Myocyte (in vitro differentiated cells): ENCODE measurements at regions not wholly inside any gene's neighbourhood (a gene's known extent, or its start where the extent isn't known, plus 50 kb on each side); places are given as distances from the start of the nearest gene placed in this dataset.

Experiments
- DNase-seq: peaks from one replicate; pipeline ENCODE4 v3.0.0-alpha.2; 2012; ENCODE audit warnings: low read depth

- DNase-seq = no peak
Observed at GRCh38 chr2:29974086-29974485, 52.7 kb upstream of the ALK start.

GRCh38 chr2:29977284-29977683 lies 55.9 kb upstream of the ALK start:
- no peak for DNase-seq

GRCh38 chr2:29981402-29981801 lies 60.0 kb upstream of the ALK start:
- DNase-seq = no peak

GRCh38 chr2:29983308-29983707 lies 61.9 kb upstream of the ALK start:
- no peak for DNase-seq

GRCh38 chr2:29987146-29987545 lies 65.8 kb upstream of the ALK start:
- DNase-seq = no peak

GRCh38 chr2:29990129-29990528 lies 68.7 kb upstream of the ALK start:
- DNase-seq = no peak

- DNase-seq = no peak
Observed at GRCh38 chr2:29991086-29991485, 69.7 kb upstream of the ALK start.

- DNase-seq = no peak
Observed at GRCh38 chr2:29995241-29995640, 73.9 kb upstream of the ALK start.

GRCh38 chr2:30003128-30003527 lies 81.7 kb upstream of the ALK start:
- no peak for DNase-seq

GRCh38 chr2:30022444-30023071 lies 101.2 kb upstream of the ALK start:
- no peak for DNase-seq

GRCh38 chr2:30024281-30024680 lies 102.9 kb upstream of the ALK start:
- DNase-seq = peak; percentile 6

- DNase-seq = peak; percentile 75
Observed at GRCh38 chr2:30026091-30027055, 105.0 kb upstream of the ALK start.

- no peak for DNase-seq
Observed at GRCh38 chr2:30029804-30030203, 108.4 kb upstream of the ALK start.

GRCh38 chr2:30030361-30030760 lies 109.0 kb upstream of the ALK start:
- DNase-seq = no peak

- DNase-seq = no peak
Observed at GRCh38 chr2:30031184-30031583, 109.8 kb upstream of the ALK start.

GRCh38 chr2:30034052-30034775 lies 112.6 kb upstream of the YPEL5 start:
- no peak for DNase-seq

- no peak for DNase-seq
Observed at GRCh38 chr2:30037016-30037415, 109.8 kb upstream of the YPEL5 start.

- no peak for DNase-seq
Observed at GRCh38 chr2:30038419-30038818, 108.4 kb upstream of the YPEL5 start.

- no peak for DNase-seq
Observed at GRCh38 chr2:30039101-30039500, 107.7 kb upstream of the YPEL5 start.

GRCh38 chr2:30040147-30040546 lies 106.7 kb upstream of the YPEL5 start:
- no peak for DNase-seq

- DNase-seq = no peak
Observed at GRCh38 chr2:30041884-30042283, 104.9 kb upstream of the YPEL5 start.

GRCh38 chr2:30046396-30046795 lies 100.4 kb upstream of the YPEL5 start:
- no peak for DNase-seq
